DMS 273 (cell line): ENCODE measurements at regions not wholly inside any gene's neighbourhood (a gene's known extent, or its start where the extent isn't known, plus 50 kb on each side); places are given as distances from the start of the nearest gene placed in this dataset.

ENCODE experiments used
- DNase-seq: peaks from one replicate; lab custom pipeline; 2025; ENCODE audit not compliant: unreplicated experiment; lab: John Stamatoyannopoulos, UW

DNA sequence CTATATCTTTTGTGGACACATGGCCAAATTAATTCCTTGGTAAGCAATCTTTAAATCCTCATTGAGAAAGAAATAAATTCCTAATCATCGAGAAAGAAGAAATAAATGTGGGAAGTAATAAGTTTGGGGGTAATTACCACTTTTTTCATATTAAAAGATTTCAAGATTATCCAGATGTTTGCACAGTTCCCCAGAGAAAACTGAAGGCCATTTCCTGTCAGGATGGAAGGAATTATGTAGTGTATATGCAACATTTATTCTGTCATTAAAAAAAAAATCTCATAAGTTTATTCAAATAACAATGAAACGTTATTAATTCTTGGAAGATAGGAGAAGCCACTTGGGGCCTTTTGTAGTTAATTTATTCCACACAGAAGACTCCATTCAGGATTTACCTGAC lies 385.6 kb upstream of the NR3C2 start:
- DNase-seq, result no peak

GRCh38 chr4:148823419-148823769 lies 381.2 kb upstream of the NR3C2 start:
- DNase-seq, result no peak

- no peak for DNase-seq
These were observed 380.6 kb upstream of the NR3C2 start for GRCh38 chr4:148822572-148823418.

GRCh38 chr4:148814030-148814429 lies 371.8 kb upstream of the NR3C2 start:
- no peak for DNase-seq

DNA sequence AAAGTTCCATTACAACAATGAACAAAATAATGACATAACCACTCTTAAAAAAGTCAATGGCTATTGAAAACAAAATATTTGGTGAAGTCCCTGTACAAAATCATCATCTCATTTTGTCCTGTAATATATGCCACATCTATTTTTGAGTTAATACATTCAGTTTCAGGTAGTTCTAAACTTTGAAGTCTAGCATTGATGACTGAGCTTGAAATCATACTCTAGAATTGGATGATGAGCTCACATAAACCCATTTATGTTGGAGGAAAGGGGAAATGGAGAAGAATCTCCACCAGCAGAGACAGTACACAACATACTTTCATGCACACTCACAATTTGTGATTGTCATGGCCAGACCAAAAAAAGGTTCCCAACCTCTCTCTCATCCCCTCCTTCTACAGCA lies 371.1 kb upstream of the NR3C2 start:
- DNase-seq, result no peak

DNA sequence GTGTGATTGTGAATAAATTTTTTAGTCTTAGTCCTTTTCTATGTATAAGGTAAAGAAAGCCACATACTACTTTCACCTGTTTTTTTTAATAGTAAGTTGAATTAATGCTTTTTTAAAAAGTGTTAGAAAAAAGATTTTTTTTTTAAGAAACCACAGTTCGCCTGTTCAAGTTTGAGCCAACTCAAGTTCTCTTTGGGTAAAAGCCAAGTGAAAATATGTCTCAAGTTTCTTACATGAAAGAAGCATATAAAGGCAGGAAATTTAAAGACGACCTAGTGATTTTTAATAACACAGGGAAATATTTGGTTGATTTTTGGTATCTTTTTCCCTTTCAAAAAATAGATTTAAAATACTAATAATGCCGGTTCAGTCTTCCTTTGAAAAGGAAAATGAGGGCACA lies 369.9 kb upstream of the NR3C2 start:
- no peak for DNase-seq

DNA sequence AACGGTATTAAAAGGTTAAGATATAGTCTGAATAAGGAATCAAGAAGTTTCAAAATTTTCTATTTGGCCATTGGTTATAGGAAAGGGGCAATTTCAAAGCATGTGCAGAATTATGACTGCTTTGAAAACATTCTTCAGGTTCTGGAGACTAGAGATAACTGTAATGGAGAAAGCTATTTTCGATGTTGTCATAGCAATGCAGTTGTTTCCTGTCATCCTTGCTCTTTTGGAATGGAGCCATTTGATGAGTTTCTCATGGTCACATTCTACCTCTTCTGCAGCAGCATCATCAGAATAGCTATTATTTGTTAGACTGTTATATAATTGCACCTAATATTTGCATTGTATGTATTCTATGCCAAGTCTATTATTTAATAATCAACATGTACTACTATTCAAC lies 368.2 kb upstream of the NR3C2 start:
- DNase-seq, result no peak

- DNase-seq, result no peak
These were observed 366.2 kb upstream of the NR3C2 start for GRCh38 chr4:148808416-148808815.

GRCh38 chr4:148800940-148801339 lies 358.7 kb upstream of the NR3C2 start:
- no peak for DNase-seq

GRCh38 chr4:148800336-148800885 lies 358.2 kb upstream of the NR3C2 start:
- DNase-seq, result no peak

DNA sequence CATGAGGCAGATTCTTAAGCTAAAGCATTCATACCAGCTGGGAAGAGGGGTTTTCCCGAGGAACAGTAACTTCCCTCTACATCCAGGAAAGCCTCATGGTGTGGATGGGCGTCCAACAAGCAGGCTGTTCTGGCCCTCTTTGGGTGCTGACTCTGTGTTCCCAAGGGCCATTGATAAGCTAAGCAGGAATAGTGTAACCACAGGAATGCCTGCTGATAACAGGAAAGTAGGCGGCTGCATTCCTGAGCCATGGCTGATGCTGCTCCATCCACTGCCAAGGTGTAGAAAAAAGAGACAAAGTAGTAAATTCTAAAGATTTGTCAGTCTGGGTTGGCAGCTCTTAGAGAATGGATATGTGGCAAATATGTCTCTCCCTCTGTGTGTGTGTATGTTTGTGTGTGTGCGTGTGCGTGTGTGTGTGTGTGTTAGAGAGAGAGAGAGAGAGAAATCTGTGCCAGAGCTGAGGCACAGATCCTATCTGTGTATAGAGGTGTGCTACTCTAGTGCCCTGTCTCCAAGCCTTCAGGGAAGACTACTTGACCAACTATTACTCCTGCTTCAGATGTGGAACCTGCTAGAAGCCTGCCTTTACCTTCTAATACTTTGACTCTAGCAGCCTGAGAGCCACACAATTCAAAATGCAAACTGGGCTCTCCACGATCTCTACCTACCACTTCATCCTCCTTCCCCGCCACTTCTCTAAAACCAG lies 353.1 kb upstream of the NR3C2 start:
- DNase-seq, result no peak

GRCh38 chr4:148793221-148793620 lies 351.0 kb upstream of the NR3C2 start:
- no peak for DNase-seq

GRCh38 chr4:148790691-148791090 lies 348.5 kb upstream of the NR3C2 start:
- DNase-seq, result no peak

DNA sequence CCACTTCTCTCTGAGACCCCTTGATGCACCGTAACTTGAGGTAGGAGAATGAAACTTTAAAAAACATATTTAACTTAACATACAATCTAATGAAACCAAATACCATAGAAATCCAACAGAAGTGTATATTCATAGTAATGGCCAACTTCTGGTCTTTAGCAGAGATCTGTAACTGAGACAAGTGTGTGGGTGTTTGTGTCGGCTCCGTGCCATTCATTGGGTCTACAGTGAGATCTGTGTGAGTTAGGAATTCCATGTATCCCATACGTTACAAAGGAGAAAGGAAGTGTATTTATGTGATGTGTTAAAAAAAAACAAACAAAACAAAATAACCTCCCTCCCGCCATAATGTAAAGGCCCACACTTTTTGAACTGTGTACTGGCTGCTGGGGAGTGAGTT lies 348.0 kb upstream of the NR3C2 start:
- no peak for DNase-seq

DNA sequence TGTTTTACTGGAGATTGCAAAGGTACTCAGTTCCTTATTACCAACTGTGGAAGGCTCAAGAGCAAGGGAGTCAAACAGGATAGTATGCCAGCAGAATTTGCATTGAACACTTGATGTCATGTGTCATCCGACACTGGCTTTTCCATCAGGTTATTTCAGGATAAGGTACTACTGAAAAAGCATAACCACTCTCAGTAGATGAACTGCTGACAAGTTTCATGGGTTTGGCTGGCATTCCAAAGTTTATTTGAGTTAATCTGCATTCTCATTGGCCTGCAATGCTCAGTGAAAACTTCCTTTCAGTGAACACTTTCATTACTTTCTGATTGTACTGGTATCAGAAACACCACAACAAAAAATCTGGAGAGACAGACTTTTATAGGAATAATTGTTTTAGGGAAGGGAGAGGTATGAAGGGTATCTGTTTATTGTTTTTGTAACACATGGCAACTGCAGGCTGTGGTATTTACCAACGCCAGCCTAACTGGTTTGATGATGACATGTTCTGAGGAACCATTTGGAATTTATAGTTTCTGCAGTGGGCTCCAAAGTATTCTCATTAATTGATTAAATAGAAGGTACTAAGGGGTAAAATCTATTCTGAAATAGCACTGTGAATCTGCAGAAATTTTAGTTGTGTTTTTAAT lies 345.7 kb upstream of the NR3C2 start:
- peak; percentile 8 for DNase-seq

DNA sequence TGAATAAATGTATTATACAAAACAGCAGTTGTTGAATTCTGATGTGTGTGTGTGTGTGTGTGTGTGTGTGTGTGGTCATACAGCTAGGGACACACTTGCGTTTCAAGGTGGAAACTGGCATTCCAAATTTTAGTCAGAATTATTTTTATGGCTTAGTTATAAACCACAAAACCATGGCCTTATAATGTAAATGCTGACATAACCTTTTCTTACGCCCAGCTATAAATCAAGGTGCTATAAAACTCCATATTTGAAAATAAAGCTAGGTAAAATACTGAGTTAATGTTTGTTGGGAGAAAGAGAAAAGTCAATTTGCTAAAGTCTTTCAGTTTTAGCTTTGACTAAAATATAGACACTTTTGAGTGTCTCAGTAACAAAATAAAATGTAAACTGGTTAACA lies 345.1 kb upstream of the NR3C2 start:
- no peak for DNase-seq

DNA sequence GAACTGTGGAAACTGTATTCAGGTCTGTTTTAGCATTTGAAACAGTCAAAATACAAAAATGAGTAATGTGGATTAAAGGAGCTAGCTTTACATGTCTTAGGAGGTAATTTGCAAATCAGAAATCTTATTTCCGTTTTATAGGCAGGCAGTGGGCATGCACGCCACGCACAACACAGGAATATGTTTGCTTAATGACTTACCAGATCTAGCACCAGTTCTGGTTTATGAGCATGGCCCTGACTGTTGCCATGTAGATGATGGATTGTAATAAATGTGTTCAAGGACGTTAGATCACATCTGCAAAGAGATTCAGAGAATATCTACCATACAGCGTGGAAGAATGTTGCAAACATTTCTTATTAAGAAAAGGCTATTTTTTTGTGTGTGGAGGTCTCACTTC lies 344.5 kb upstream of the NR3C2 start:
- DNase-seq, result no peak

GRCh38 chr4:148782284-148782683 lies 340.1 kb upstream of the NR3C2 start:
- DNase-seq, result no peak

- DNase-seq, result no peak
These were observed 338.3 kb upstream of the NR3C2 start for GRCh38 chr4:148780426-148781005.

DNA sequence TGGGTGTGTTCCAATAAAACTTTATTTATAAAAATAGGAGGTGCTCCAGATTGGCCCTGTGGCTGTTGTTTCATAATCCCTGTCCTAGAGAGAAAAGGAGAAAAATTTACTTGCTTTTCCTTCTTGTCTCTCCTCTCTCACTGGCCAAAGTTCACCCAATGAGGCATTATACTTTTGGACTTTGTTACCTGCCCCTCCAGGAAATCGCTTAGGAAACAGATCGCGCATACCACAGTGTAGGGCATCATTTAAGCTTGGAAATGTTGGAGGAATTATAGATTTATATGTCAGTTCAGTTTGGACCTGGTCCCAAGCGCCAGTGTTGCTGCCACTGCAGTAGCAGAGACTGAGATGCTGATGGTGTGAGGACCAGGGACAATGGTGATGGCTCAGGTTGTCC lies 337.6 kb upstream of the NR3C2 start:
- DNase-seq, result no peak

- no peak for DNase-seq
These were observed 336.9 kb upstream of the NR3C2 start for GRCh38 chr4:148778980-148779675.
